CD1c-positive myeloid dendritic cell (primary cell): ENCODE measurements at regions not wholly inside any gene's neighbourhood (a gene's known extent, or its start where the extent isn't known, plus 50 kb on each side); places are given as distances from the start of the nearest gene placed in this dataset.
"Not testable (repeated sequence)": the region's sequence is repeated elsewhere in the genome, so short reads cannot be mapped to it uniquely, and the experiment has no call there.

ENCODE experiments used
- DNase-seq: peaks from one replicate; pipeline ENCODE4 v3.0.0-alpha.2; 2016; ENCODE audit errors: extremely low spot score

DNA sequence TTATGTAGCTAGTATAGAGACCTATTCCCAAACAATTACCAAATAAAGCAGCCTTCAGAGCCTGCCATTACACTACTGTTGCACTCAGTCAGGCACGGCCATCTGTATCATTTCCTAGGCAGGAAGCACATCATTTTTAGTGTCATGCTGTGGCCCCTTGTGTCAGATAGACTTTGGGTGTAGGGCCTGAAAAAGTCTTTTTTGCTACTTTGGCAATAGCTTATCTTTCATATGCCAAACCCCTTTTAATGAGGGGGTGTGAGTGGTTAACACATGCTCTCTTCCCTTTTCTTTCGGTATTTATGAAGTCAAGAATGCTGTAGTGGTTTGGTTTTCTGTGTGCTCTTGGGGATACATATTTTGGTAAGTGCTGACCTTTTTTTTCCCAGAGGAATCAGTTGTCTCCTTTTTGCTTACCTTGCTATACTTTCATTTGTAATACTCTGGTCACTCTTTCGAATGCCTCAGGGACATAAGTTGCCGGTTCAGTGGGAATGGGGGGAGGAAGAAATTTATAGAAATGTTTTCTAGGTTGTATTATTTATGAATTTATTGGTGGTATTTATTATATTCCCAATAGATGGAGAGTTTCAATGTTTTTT, 209.8 kb downstream of the CSNK1G3 start:
- no peak for DNase-seq

DNA sequence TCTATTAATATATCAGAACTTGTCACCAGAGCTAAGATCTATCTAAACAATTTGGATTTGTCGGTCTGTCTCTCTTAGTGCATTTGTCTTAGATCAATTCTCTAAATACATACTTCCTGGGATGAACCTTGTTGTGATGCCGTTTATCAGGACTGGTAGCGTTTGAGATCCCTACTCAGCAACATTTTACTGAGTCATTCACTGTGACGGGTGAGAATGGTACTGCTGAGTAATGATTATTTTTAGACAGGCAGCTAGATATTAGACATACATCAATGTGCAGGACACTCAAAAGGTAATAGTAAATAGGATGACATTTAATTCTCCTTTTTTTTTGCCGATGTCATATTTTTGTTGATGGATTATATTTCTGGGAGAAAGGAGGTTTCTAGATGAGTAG, 209.0 kb downstream of the CSNK1G3 start:
- DNase-seq, result no peak

DNA sequence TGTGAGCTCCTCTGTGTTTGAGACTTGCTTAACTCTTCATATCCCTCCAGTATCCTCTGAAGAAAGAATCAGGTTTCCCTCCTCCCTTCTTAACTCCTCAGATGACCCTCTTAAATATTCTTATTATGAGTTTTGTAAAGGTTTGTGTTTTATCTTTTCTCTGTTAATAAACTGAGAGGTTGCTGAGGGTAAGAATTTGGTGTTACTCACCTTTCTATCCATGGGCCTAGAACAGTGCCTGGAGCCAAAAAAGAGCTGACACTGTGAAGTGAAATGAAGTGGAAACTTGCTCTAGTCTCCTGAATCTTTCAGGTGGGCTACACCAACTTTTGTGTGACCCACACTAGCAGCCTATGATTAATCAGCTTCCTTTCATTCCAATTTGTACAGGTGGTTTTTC, 208.4 kb downstream of the CSNK1G3 start:
- no peak for DNase-seq

DNA sequence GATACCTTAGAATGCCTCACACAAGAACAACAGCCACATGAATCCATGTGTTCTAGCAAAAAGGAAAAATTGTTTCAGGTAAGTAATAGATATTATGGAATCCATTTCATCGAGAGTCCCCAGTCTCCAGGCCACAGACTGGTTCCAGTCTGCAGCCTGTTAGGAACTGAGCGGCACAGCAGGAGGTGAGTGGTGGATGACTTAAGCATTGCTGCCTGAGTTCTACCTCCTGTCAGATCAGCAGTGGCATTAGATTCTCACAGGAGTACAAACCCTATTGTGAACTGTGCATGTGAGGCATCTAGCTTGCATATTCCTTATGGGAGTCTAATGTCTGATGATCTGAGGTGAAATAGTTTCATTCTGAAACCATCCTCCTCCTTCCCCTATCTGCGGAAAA, 207.0 kb downstream of the CSNK1G3 start:
- no peak for DNase-seq

DNA sequence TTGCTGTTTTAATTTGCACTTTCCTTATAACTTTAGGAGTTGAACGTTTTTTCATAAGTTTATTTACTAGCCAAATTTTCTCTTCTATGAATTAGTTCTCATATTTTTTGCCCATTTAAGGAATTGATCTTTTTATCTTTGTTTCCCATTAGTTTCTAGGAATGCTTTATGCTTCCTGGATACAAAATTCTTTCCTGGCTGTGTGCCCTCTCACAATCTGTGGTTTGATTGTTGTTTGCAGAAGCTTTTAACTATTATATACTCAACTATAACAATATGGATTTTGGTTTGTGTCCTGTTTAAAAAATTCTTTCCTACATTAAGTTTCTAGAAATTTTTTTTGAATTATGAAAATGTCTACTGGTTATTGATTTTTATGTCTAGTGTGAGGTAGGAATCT, 206.3 kb downstream of the CSNK1G3 start:
- no peak for DNase-seq

DNA sequence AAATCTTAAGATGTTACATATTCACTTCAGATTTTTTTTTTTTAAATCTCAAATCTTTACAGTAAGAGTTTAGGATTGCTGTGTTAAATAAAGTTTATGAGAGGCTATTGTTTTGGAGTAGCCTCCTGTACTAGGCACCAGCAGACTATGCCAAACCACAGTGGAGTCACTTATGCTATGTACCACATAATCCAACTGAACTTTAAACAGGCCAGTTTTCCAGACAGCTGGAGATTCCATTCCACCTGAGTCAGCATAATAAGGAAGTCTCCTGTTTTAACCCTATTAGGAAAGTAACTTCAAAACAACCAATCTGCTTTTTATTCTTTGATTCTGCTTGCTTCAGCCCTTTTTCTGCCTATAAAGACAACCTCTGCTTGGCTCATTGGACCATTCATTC, 205.2 kb downstream of the CSNK1G3 start:
- no peak for DNase-seq

DNA sequence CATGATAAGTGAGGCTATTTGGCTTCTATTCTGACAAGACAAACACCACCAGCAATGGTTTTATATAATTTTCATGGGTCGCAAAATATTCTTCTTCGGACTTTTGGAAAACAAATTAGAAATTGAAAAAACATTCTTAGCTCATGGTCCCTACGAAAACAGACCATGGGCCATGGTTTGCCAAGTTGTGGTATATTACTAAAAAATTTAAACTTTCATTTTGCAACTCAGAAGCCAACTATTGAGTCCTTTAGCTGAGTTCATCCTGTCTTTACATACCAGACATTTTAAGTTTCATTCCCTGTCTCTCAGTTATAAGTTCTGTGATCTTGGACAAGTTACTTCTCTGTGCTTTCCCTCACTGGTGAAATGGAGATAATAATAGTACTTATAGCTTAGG, 198.1 kb downstream of the CSNK1G3 start:
- no peak for DNase-seq

DNA sequence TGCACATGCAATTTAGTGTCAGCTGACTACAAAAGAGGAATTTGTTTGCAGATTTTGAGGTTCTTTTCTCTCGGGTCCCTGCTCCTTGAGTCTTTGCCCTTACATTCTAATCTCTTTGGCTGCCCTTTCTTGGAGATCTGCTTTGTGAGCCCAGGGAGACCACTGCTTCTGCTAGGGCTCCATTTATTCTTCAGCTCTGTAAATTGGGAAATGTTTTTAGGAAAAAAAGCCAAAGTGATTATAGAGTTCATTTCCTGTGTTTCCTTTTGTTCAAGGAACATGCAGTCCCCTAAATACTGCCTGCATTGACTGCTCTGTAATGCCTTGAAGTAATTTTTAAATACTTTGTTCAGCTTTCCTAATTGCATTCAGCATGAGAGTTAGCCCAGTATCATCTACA, 197.4 kb downstream of the CSNK1G3 start:
- no peak for DNase-seq

DNA sequence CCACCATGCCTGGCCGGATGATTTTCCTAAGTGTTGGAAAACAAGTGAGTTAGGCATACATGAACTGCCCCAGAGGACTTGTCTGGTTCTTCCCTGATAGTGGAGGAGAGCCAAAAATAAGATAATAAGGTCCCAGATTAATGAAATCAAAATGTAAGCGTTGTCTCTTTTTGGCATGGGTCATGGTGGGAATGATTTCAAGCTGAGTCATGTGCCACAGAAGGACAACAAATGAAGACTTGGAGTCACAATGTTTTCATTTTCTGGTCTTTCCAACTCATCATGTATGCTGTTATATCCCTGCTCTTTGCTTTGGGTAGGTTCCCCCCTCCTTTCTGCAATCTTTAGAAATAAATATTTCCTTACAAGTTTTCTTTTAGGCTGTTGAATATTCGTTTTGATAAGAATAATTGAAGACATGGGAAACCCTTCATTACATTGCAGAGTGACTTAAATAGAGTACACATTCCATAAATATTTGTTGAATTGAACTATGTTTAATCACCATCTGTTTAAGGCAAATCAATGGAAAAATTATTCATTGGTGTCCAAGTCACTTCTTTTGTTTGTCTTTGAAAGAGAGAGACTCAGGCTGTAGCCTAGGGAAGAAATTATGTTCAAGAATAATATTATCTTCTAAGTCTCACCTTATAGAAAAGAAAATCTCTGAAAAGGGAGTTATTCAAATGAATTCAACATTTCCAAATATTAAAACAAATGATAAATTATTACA, 196.3 kb downstream of the CSNK1G3 start:
- no peak for DNase-seq

DNA sequence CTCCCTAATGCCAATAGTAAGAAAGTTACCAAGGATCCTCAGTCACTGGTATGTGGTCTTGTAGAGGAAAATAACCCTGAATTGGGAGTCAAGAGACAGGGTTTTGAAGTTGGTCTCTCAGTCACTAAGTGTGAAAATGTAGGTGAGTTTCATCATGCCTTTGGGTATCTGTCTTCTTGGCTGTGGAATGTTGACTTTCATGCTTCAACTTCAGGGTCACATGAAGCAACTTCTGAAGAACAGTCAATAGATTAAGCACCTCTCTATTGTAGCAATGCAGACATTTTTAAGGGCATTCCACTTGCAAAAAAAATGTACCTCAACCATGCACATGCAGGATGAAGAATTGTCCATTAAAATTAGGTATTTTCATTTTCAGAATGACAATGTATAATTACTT, 194.6 kb downstream of the CSNK1G3 start:
- no peak for DNase-seq

DNA sequence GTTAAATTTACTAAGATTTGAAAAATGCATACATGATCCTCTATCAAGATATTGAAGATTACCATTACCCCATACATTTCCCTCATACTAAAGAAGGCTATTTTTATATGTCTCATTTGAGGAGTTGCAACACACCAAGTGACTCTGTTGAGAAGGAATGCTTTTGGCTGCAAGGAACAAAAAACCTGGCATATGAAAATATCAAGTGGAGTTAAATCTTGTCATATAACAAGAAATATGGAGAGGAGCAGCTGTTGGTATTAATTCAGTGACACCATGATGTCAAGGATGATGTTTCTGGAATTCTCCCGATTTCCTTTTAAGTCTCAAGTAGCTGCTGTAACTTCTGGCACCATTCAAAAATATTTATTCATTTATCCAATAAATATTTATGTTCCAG, 193.8 kb downstream of the CSNK1G3 start:
- DNase-seq, result no peak

DNA sequence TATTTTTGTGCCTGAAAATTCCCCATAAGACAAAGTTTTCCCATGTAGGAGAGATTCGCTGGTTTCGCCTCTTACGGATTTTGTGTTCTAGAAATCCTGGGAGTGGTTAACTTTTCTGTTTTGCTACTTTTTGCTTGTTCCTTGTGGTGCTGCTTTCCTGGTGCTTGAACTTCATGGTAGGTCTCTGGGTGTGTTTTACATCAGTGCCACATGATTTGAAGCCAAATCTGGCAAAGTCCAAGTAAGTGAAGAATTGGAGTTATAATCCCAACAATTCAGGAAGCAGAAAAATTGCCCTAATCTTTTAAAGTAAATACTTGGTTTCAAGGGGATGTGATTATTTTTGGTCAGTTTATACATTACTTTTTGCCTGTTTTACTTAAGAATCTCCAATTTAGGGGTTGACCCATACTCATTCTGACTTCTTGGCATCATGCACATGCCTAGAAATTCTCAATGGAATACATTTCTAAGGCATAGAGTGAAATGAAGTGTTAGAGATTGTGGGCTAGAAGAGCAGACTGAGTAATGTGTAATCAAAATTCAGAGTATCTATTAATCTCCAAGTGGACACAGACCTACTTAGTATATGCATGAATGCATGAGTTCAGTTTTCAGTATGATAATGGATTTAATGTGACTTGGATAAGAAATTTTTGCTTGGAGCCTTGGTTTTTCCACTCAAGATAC, 189.7 kb downstream of the CSNK1G3 start:
- no peak for DNase-seq

DNA sequence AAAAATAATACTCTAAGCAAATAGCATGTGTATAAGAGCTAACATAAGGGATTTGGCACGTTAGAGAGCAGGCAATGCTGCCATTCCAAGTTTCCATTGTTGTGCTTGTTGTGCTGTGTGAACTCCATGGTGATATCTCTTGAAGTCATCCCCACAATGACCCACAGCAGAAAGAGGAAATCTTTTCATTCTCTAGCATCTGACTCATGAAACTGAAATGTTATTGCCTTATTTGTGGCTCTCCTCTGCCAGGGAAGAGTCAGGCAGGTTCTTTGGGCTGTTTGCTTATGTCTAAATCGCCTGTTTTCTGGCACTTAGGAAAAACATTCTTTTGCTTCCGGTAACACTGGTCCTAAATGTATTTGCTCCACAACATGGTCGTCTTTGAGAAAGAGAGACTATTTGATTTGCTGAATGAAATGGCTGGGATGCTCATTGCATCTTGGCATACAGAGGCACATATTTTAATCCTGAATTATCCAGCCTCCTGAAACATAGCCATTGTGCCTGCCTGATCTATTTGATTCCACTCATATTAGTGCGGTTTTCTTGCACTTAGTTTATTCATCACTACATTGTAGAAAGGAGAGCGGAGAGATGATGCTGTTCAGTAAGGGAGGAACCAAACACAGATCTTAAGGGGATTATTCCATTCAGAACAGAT, 188.8 kb downstream of the CSNK1G3 start:
- no peak for DNase-seq

DNA sequence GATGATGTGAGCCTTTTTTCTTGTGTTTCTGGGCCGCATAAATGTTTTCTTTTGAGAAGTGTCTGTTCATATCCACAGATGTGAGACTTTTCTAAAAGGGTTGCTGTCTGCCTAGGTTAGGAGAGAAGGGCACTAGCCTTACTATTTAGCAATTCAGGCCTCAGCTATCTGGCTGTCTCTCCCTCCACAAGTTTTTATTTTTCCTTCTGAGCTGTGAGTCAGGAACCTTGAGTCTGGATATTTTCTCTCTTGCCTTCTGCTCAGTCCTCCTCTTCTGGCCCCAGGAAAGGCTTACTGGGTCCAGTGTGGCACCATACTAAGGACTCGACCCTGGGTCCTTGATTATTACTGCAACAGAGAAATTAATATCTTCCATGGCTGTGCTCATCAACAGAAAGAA, 187.6 kb downstream of the CSNK1G3 start:
- no peak for DNase-seq

DNA sequence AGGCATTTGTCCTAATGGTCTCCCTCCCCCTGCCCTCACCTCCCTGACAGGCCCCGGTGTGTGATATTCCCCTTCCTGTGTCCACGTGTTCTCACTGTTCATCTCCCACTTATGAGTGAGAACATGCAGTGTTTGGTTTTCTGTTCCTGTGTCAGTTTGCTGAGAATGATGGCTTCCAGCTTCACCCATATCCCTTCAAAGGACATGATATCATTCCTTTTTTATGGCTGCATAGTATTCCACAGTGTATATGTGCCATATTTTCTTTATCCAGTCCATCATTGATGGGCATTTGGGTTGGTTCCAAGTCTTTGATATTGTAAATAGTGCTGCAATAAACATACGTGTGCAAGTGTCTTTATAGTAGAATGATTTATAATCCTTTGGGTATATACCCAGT, 187.0 kb downstream of the CSNK1G3 start:
- not testable (repeated sequence) for DNase-seq

DNA sequence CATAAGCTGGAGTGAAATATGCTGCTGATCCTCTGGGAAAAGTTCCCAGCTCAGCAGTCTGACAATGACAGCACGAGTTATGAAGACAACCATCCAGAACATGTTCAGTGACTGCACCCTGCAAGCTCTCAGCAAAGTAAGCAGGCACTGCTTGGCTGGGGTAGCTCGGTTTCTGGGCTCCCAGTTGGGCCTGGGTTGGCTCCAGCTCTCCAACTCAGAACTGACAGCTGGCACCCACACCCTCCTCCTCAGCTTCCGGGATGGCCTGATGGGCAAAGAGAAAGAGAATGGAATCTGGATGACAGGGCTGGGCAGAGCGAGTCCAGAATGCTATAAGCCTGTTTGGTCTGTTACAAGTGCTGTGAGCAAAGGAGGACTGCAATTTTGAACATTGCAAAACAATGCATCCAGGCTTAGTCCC, 185.0 kb downstream of the CSNK1G3 start:
- no peak for DNase-seq

DNA sequence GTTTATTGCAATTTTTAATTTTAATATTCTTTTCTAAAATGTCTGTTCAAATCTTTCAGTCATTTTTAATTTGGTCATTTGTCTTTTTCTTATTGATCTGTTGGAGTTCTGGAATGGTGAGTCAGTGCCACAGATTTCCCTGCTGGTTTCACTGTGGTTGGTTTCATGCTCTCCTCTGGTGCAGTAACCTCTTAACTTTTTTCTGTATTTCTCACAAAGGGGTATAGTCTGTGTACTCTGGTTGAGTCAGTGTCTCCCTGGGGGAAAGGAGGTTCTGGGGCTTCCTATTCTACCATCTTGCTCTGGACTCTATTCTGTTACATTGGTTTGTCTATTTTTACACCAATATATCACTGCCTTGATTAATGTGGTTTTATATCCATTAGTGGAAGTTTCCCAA, 178.8 kb downstream of the CSNK1G3 start:
- DNase-seq, result no peak

DNA sequence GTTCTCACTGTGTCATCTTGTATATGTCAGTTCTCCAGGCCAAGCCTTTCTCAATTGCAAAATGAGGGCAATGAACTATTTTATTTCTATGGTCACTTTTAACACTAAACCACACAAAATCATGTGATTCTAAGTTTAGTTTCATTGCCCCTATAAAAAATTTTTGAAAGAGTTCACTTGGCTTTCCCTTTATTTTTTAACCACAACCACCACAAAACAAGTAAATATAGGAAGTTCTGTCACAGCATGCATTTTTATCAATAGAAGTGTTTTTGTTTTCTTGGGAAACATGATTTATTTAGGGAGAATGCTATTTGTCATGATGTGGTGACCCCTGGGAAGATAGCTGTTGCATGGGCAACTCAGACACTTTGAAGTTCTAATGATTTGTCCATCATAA, 169.1 kb downstream of the CSNK1G3 start:
- DNase-seq, result no peak

DNA sequence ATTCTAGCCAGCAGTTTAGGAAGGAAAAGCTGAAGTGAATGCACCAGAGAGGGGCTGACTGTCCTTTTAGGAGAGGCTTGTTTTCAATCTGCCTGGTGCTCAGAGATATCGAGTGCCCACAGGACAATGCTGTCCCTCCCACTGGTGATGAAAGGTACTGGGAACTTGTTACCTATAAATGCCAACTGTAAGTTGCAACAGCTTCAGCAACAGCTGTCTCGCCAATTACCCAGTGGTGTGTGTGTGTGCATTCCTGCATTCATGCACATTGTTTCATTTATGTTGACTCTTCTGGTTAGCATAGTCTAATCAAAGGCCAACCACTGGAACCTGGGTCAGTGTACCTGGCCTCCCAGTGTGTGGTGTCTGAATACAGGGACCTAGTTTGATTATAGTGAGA, 161.1 kb downstream of the CSNK1G3 start:
- no peak for DNase-seq

DNA sequence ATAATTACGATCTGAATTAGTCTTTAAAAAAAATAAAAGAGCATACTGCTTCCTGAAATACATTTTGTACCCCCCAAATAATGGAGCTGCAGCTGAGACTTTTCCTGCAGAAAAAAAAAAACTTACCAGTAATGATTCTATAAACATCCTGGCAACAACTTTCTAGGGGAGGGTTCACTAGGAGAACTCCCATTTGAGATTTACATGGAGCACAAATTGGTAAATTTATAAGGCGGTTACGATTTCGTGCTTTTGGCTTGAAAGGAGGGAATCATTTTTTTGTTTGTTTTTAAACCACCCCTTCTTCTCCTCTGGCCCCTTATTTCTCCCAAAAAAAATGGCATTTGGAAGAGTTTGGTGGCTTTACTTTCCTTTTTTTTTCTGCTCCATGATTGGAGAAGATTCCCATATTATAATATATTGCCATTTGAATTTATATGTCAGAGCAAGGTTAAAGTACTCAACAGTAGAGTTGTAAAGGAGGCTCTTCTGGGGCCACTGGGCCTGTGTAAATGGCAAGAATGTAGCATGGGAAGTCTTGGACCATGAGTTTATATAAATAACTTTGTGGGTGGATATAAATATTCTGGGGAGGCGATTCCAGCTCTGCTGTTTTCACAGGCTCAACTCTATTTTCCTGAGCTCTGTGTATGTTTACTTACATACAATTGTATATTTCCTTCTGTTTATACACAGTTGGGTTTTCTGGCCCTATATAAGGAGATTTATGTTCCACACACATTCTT, 159.9 kb downstream of the CSNK1G3 start:
- DNase-seq, result no peak

DNA sequence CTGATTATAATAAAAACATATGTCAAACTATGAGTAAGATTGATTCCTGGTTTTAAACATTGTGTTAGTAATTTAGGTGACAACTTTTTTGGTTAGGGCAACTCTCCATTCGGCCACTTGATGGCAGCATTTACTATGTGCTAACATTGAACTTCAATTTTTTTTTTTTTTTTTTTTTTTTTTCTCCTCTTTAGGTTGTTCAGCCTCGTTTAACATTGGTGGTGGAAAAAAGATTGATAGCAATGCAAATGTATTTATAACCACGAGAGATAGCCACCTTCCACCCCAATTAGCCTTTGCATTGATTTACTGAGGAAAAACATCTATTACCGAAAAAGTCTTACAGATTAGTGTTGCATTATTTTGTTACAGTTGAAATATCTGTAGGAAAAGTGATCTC, 159.1 kb downstream of the CSNK1G3 start:
- DNase-seq, result peak; percentile 52
